HG03095 (cell line): ENCODE measurements at regions not wholly inside any gene's neighbourhood (a gene's known extent, or its start where the extent isn't known, plus 50 kb on each side); places are given as distances from the start of the nearest gene placed in this dataset.

Source experiments
- ATAC-seq: cut with Tn5 transposase; IDR thresholded peaks from one replicate; pipeline ENCODE4 v1.9.1; 2021; ENCODE audit warnings: moderate library complexity; ENCODE audit not compliant: unreplicated experiment

- no peak for ATAC-seq
These were observed 61.2 kb downstream of the MAGED1 start for GRCh38 chrX:51954592-51954991.

GRCh38 chrX:51955200-51955599 lies 61.8 kb downstream of the MAGED1 start:
- ATAC-seq = peak; percentile 96

- ATAC-seq = no peak
These were observed 63.0 kb downstream of the MAGED1 start for GRCh38 chrX:51956441-51956840.

GRCh38 chrX:51975360-51975759 lies 81.9 kb downstream of the MAGED1 start:
- no peak for ATAC-seq

- no peak for ATAC-seq
These were observed 82.4 kb downstream of the MAGED1 start for GRCh38 chrX:51975811-51976210.

GRCh38 chrX:51976503-51976902 lies 83.1 kb downstream of the MAGED1 start:
- ATAC-seq = no peak
